GM19452 (cell line): ENCODE measurements at regions not wholly inside any gene's neighbourhood (a gene's known extent, or its start where the extent isn't known, plus 50 kb on each side); places are given as distances from the start of the nearest gene placed in this dataset.

Source experiments
- ATAC-seq: cut with Tn5 transposase; IDR thresholded peaks from one replicate; pipeline ENCODE4 v1.9.1; 2021; ENCODE audit not compliant: unreplicated experiment

DNA sequence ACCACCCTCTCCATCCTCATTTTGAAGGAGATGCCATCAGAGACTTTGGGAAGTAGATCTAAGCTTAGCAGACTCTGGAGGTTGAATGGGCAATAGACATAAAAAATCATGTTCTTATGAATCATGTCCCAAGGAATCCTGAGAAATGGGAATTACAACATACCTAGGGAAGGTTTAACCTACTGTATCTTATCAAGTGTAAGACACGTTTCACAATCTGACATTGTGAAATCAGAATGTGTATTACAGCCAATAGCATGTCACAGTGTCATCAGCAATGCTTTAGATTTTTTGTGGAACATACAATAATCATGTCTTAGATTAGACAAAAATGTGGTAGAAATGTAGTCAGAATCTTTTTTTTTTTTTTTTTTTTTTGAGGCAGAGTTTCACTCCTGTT lies 332.4 kb upstream of the TLE3 start:
- ATAC-seq = no peak

GRCh38 chr15:70429056-70429722 lies 331.5 kb upstream of the TLE3 start:
- no peak for ATAC-seq

GRCh38 chr15:70428211-70428822 lies 330.6 kb upstream of the TLE3 start:
- no peak for ATAC-seq

DNA sequence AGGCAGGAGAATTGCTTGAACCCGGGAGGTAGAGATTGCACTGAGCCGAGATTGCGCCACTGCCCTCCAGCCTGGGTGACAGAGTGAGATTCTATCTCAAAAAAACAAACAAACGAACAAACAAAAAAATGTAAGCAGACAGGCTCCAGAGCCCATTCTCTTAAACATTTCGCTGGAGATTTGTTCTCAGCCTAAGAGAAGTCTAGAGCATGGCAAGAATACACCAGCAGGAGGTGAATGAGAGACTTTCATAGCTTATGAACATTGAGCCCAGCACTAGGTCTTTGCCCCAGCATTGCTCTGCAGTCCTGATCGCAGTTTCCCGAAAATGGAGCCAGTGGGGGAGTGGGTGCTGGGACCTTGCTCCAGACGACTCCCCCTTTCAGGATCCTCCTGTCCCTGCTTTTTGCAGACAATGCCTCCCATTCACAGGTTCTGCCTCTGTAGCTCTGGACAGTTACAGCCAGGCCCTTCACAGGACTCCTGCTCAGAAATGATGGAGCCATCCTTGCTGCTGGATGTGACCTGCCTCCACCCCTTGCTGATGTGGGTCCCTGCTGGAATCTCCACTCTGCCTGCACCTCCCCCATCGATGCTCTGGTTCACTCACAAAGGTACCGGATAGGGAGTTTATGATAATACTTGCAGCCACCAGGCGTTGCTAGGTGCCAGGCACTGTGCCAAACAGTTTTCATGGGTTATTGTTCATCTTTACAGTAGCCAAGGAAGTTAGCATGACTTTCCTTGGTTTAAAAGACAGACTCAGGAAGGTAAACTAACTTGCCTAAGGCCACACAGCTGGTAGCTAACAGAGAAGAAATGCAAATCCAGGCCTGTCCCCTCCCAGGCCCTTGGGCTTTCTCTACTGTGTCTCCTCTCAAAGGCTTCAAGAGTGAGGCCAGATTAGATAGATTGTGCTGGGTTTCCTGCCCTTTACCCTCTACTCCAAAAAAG lies 329.7 kb upstream of the TLE3 start:
- ATAC-seq = no peak

GRCh38 chr15:70426096-70426821 lies 328.5 kb upstream of the TLE3 start:
- no peak for ATAC-seq

DNA sequence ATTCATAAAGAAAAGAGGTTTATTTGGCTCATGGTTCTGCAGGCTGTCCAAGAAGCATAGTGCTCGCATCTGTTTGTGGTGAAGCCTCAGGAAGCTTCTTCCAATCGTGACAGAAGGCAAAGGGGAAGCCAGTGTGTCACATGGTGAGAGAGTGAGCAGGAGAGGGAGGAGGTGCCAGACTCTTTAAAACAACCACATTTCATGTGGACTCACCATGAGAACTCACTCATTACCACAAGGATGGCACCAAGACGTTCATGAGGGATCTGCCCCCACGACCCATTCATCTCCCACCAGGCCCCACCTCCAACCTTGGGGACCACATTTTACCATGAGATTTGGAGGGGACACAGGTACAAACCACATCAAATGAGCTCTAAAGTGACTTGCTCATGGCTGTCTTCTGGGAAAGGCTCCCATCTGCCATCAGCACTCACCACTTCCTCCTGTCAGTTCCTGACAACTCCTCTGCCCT lies 327.3 kb upstream of the TLE3 start:
- ATAC-seq = no peak

- no peak for ATAC-seq
Observed at GRCh38 chr15:70423267-70423666, 325.6 kb upstream of the TLE3 start.

DNA sequence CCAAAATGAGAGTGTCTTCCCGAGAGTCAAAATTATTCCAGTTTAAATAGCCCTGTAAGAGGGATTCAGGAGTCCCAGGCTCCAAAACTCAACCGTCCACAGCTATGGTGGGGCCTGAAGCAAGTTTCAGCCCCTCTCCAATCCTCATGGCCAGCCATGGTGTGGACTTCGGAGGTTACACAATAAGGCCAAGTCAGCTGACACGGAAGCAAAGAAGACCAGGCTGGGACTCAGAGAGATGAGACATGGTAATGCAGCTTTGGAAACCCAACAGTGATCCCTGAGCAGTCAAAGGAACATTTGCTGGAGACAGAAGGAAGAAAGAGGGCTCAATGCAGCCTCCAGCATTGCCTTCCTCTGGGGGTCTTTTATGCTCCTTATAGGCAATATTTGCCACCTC lies 324.6 kb upstream of the TLE3 start:
- no peak for ATAC-seq

- no peak for ATAC-seq
Observed at GRCh38 chr15:70420948-70421482, 323.3 kb upstream of the TLE3 start.

- no peak for ATAC-seq
Observed at GRCh38 chr15:70420086-70420947, 322.6 kb upstream of the TLE3 start.

DNA sequence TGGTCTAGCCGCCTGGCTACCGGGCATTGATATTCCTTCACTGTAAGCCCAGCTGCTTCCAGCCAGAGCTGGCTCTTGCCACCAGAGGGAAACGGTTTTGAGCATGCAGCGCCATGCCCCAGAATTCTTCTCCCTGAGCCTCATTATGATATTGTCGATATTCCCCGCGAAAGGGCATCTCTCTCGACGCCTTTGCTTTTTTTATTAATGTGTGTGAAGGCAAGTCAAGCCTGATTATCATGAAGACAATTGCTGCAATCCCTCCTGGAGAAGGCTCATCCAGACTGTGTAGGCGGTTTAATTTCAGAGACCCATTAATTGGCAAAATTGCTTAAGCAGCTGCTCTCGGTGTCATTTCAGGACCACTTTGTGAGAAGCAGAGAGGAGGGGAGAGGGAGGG lies 321.2 kb upstream of the TLE3 start:
- no peak for ATAC-seq

DNA sequence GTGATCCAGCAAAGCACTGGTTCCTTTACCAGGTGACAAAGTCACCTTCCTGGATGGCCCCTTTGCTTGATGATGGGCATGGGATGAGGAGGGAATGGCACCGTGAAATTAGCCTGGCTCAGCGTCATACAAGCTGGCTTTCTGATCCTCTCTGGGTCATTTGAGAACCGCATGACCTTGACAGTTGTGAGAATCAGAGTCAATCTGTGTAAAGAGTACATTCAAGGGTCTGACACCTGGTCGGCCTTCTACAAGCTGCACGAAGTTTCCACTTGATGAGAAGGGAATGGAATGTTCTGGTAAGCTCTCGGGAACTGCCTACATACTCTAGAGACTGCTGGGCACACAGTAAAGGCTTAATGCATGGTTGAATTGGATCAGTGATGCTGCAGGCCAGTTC lies 319.8 kb upstream of the TLE3 start:
- no peak for ATAC-seq

DNA sequence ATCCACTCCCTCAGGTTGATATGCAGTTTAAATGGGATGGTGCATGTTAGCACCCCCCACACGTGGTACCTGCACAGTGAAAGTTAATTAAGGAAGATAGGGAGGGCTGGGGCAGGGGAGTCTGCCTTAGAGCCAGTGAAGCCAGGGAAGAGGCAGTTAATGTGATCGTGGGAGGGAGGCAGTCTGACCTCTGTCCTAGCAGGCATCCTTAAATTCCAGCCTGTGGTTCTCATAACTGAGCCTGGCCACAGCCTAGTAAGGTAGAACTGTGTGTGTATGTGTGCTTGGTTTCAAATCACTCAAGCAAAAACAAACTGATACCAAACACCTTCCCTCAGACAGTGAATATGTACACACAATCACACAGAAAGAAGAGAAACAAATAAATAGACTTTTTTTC lies 319.1 kb upstream of the TLE3 start:
- ATAC-seq = no peak

DNA sequence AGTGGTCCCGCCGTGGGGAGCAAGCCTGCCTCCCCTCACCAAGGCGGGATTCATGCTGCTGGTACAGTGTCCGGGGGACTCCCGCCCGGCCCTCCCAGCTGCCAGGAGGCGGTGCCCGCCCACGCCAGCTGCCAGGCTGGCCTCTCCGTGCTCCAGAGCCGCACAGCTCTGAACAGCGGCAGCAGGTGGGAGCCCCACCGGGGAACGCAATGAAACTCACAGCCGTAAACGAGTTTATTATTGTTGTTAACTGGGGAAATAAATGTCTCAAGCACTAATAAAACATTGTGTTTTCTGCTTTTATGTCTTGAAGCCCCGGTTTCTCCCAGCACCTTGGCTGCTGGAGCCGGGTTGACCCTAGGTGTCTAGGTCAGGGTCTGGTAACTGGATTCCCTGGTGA lies 317.7 kb upstream of the TLE3 start:
- ATAC-seq = no peak

GRCh38 chr15:70414626-70415025 lies 316.9 kb upstream of the TLE3 start:
- no peak for ATAC-seq

GRCh38 chr15:70412794-70413193 lies 315.1 kb upstream of the TLE3 start:
- ATAC-seq = no peak

DNA sequence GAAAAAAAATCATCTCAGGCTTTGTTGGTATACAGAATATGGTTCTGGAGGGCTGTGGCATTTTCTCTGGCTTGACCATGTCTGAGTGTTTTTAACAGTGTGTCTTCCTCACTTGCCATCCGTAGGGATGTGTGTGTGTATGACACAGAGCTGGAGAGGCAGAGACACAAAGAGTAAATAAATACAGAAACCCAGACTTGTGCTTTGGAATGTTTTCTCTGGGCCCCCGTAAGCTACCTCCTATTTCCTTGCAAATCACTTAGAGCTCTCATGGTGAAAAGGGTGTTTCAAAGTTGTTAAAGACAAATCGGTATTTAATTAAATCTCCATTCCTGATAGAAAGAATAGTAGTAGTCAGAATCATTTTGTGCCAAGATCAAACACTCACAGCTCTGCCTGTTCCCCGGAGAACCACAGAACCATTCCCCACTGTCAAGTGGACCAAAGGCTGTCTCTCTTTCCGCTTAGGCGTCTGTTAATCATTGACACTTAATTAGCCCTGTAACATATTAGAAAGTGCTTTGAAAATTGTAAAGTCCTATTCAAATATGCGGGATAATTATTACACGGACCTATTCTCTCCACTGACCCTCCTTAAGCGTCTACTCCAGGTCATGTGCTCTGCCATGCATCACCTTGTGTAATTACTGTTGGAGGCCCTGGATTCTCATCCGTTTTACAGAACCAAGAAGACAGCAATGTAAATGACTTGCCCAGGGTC lies 313.6 kb upstream of the TLE3 start:
- ATAC-seq = no peak

GRCh38 chr15:70410371-70410985 lies 312.8 kb upstream of the TLE3 start:
- ATAC-seq = no peak

GRCh38 chr15:70409388-70409787 lies 311.7 kb upstream of the TLE3 start:
- no peak for ATAC-seq
